Mesodermal cell (in vitro differentiated cells): ENCODE measurements at regions not wholly inside any gene's neighbourhood (a gene's known extent, or its start where the extent isn't known, plus 50 kb on each side); places are given as distances from the start of the nearest gene placed in this dataset.

Source experiments
- H3K27ac ChIP-seq: 2 replicates; pipeline ENCODE4 v1.7.0; 2013; ENCODE audit warnings: mild to moderate bottlenecking, low read depth, low read length, moderate library complexity; ENCODE audit not compliant: severe bottlenecking
- H3K36me3 ChIP-seq: 2 replicates; pipeline ENCODE4 v1.7.1; 2013; ENCODE audit warnings: mild to moderate bottlenecking, low read length, moderate library complexity; ENCODE audit not compliant: control insufficient read depth, insufficient read depth
- H3K4me1 ChIP-seq: one replicate; pipeline ENCODE4 v1.7.1; 2013; ENCODE audit warnings: mild to moderate bottlenecking, low read length; ENCODE audit not compliant: insufficient read depth, control insufficient read depth, poor library complexity, severe bottlenecking
- H3K4me3 ChIP-seq: 2 replicates; pipeline ENCODE4 v1.7.0; 2013; ENCODE audit warnings: low read length, control low read depth, mild to moderate bottlenecking; ENCODE audit not compliant: insufficient read depth, poor library complexity, severe bottlenecking; ENCODE audit errors: extremely low read depth
- H3K9me3 ChIP-seq: 2 replicates; pipeline ENCODE4 v1.7.1; 2013; ENCODE audit warnings: mild to moderate bottlenecking, low read length, moderate library complexity; ENCODE audit not compliant: control insufficient read depth
- WGBS, 2 experiments: methylation state at CpG; one replicate each; pipeline ENCODE4 v1.1.5; 2013; ENCODE audit warnings: missing lambda C conversion rate in 2 of 2; ENCODE audit not compliant: insufficient coverage in 2 of 2; 5-methylcytosine and 5-hydroxymethylcytosine counted together

DNA sequence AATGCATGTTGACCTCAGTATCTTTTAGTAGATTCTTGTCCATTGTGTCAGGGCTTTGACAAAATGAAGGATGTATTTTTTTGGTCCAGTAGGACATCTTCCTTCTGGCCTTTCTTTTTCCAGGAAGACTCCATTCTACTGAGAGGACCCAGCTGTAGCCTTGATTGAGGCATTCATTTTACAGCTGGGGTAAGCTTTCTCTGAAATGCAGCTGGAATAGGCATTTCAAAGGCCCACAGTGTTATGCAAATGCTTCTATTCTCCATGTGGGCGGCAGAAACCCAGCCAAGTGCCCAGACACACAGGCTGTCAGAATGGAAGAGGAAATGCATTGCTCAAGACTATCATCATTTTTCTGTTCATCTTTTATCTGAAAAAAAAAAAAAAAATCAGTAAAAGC, 629.0 kb upstream of the CDH8 start:
- Histone ChIP-seq H3K9me3 (no peaks in the 10 kb centered on the region), H3K4me1 (no peaks in the 10 kb centered on the region), H3K27ac (no peak overlapping the region), H3K4me3 (no peak overlapping the region), H3K36me3 (no peaks in the 10 kb centered on the region)
- WGBS, 2 experiments: 57% methylated on average over 1 of the region's 1 CpG; no CpG with 5 or more reads in 1 of the 2 experiments

DNA sequence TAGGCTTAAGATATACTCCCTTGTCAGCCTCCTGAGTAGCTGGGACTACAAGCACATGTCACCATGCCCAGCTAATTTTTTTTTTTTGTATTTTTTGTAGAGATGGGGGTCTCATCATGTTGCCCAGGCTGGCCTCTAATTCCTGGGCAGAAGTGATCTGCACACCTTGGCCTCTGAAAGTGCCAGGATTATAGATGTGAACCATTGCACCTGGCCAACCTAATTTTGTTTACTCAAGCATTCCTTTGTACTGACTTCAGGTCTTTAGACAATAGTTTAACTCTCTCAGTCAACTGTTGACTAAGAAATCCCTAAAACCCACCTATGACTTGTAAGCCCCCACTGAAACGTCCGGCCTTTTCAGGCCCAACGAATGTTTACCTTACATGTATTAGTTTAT, 628.3 kb upstream of the CDH8 start:
- no peak overlapping the region for H3K27ac ChIP-seq
- no peaks in the 10 kb centered on the region for H3K4me1 ChIP-seq
- no peaks in the 10 kb centered on the region for H3K36me3 ChIP-seq
- no peaks in the 10 kb centered on the region for H3K9me3 ChIP-seq
- no peak overlapping the region for H3K4me3 ChIP-seq
- WGBS, 2 experiments: 78% methylated on average over 3 of the region's 3 CpGs; no CpG with 5 or more reads in 1 of the 2 experiments

DNA sequence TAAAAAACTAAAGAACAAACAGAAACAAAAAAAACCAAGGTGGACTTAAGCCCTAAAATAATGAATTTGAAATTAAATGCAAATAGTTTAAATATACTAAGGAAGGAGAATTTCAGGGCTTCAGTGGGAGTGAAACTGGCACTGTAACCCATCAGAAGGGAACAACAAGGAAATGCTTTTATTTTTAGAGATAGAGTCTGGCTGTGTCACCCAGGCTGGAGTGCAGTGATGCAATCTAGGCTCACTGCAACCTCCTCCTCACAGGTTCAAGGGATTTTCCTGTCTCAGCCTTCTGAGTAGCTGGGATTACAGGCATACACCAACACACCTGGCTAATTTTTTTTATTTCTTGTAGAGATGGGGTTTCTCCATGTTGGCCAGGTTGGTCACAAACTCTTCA, 625.2 kb upstream of the CDH8 start:
- Histone ChIP-seq H3K27ac (no peak overlapping the region), H3K36me3 (no peaks in the 10 kb centered on the region), H3K4me3 (no peak overlapping the region), H3K9me3 (no peaks in the 10 kb centered on the region), H3K4me1 (no peaks in the 10 kb centered on the region)

DNA sequence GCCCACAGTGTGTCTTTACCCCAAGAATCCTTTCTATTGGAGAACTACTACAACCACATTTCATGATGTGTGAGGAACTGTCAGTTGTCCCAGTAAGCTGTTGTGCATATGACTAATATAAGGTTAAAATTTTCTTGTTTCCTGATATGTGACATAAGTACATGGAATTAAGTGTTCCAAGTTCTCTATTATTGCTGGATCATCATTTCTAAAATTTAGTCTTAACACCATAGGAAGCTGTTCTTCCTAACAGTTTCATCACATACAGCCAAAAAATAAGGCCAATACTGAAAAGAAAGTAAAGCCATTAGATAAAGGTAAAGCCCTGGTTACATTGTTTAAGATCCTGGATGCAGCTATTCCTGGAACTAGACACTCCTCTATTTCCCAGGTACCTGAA, 620.9 kb upstream of the CDH8 start:
- Histone ChIP-seq H3K4me1 (no peaks in the 10 kb centered on the region), H3K9me3 (no peaks in the 10 kb centered on the region), H3K4me3 (no peak overlapping the region), H3K27ac (no peak overlapping the region), H3K36me3 (no peaks in the 10 kb centered on the region)

DNA sequence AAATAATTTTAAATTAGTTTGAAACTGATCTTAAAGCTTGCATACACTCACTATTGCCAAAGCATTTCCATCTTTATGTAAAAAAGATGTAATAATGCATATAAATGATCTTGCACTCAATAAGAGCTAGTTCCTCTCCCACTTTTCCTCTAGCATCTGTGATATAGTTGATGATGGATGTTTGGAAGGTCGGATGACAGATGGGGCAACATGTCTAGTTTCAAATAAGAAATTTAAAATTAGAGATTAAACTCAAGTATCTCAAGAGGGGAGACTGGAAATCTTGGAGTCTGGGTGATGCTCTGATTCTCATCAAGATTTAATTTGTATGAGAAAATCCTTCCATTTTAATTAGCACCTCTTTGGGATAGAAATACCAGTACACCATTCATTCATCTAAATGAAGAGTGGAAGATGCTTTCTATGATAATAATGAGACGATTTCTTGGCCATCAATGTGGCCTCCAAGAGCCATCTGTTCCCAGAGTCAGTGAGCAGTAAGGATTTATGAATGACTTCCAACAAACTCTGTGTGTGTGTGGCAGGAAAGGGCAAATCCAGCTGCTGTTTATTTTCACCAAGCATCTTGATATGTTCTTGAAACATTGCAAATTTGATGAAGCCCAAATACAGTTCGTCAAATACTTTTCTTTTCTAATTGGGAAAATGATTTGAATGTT, 616.3 kb upstream of the CDH8 start:
- Histone ChIP-seq H3K27ac (no peak overlapping the region), H3K4me3 (no peak overlapping the region), H3K9me3 (no peaks in the 10 kb centered on the region), H3K4me1 (no peaks in the 10 kb centered on the region), H3K36me3 (no peaks in the 10 kb centered on the region)
- WGBS, 2 experiments: 60 to 100% methylated on average over 1 of the region's 3 CpGs

DNA sequence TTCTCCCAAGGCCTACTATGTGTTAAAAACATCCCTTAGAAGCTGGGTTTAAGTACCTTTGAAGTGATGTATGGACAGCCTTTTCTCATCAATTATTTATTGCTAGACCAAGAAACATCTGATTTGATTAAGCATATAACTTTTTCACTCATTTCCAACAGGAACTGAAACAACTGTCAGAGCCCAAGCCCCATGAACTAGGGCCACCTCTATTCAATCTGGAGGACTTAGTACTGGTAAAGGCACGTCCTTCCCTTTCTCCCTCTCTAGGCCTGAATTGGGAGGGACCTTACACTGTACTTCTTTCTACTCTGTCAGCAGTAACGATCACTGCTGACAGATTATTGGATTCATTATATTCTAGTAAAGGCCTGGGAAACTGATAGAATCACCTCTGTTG, 612.0 kb upstream of the CDH8 start:
- Histone ChIP-seq H3K9me3 (no peaks in the 10 kb centered on the region), H3K36me3 (no peaks in the 10 kb centered on the region), H3K4me3 (no peak overlapping the region), H3K27ac (no peak overlapping the region), H3K4me1 (no peaks in the 10 kb centered on the region)
- WGBS, 2 experiments: 100% methylated on average over 1 of the region's 2 CpGs; no CpG with 5 or more reads in 1 of the 2 experiments

DNA sequence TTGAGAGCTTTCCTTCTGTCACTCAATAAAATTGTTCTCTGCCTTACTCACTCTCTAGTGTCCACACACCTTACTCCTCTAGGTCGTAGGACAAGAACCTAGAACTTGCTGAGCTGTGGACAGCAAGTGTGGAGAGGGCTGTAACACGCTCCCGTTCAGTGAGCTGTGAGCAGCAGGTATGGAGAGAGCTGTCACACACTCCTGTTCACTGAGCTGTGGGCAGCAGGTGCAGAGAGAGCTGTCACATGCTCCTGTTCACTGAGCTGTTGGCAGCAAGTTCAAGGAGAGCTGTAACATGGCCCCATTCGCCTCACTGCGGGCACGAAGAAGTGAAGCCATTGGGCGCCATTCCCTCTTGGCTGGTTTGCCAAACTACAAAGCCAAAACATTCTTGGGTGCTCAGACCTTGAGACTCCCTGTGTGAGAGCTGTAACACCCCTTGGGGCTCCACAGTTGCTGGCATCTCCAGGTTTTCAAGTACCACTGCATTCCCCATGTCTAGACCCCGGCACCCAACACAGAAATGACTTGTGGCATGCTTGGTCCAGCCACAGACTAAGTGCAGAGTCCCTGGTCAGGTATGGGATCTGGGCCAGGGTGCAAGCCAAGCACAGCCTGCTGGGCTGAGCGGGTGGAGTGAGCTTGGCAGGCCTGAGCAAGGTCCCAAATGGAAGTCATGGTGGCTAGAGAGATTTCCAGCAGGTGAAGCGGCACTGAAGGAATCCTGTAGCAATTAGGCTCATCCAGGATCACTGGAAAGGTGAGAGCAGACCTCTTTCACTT, 608.0 kb upstream of the CDH8 start:
- no peaks in the 10 kb centered on the region for H3K36me3 ChIP-seq
- 93 to 95% methylated on average over 8 to 9 of the region's 10 CpGs for WGBS, 2 experiments
- H3K9me3 ChIP-seq: no peaks in the 10 kb centered on the region
- no peaks in the 10 kb centered on the region for H3K4me1 ChIP-seq
- no peak overlapping the region for H3K4me3 ChIP-seq
- no peak overlapping the region for H3K27ac ChIP-seq

DNA sequence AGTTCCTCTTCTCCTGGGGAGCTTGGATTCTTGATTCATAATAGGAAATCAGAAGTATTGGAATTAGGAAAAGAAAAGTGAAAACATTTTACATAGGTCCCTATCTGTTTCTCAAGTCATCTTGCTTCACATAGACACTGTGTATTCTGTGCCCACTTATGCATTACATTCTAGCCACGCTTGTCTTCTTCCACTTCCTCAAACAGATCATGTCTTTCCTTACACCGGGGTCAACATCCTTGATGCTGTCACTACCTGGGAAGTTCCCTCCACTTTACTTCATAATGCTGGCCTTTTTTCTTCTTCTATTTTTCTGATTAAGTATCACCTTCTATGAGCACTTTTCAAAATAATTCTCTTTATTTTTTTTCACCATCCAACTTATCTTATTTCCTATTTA, 606.4 kb upstream of the CDH8 start:
- WGBS, 2 experiments: 87 to 93% methylated on average over 2 of the region's 2 CpGs

DNA sequence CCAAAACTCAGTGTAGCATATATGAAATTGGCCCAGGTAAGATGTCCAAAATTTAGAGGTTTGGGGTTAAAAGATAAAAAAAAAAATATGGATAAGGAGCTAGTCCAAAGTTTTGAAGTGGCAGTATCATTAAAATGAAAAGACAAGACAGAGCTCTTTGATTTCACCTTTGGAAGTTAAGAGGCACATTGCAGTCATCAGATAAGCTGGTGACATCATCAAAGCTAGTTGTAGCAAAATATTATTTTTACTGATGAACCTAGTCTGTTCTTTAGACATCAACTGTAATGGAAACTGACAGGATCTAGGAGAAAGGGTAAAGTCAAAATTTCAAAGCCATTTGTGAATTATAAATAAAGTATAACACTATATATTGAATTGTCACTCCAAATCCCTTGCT, 603.7 kb upstream of the CDH8 start:
- no peak overlapping the region for H3K4me3 ChIP-seq
- H3K27ac ChIP-seq: no peak overlapping the region
- no peaks in the 10 kb centered on the region for H3K4me1 ChIP-seq
- no peaks in the 10 kb centered on the region for H3K9me3 ChIP-seq
- no peaks in the 10 kb centered on the region for H3K36me3 ChIP-seq

More for the DNA sequence above, 606.4 kb upstream of the CDH8 start:
- Histone ChIP-seq H3K27ac (no peak overlapping the region), H3K36me3 (no peaks in the 10 kb centered on the region), H3K9me3 (no peaks in the 10 kb centered on the region), H3K4me1 (no peaks in the 10 kb centered on the region), H3K4me3 (no peak overlapping the region)

DNA sequence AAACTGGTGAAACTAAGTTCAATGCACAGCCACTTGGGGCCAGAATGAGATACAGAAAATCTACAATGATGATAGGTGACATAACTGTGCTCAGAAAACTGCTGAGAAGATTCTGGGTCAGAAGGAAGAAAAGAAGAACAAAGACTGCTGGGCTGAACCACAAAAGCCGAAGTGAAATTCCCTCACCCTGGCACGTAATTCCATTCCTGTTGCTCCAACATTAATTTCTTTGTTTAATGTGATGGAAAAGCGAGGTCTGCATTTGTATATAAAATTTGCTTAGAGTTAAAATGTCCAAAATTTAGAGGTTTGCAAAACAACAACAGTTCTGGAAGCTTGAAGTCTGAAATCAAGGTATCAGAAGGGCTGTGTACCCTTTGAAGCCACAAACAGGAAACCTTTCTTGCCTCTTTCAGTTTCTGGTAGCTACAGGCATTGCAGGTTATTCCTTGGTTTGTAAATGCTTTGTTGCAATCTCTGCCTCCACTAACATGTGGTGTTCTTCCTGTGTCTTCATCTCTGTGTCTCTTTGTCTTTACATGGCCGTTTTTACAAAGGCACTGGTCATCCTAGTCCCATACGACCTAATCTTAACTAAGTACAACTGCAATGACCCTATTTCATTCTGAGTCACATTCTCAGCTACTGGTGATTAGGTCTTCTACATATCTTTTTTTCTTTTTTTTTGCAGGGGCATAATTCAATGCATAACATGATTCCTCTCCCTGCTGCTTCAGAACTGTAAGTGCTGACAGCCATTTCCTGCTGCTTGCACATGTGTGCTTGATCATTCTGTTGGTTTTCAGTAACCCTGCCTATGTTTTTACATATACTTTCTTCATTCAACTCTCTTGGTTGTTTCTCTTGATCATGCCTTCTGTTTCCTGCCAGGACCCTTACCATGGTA, 603.0 kb upstream of the CDH8 start:
- WGBS, 2 experiments: 77 to 89% methylated on average over 2 to 3 of the region's 5 CpGs
- Histone ChIP-seq H3K27ac (no peak overlapping the region), H3K36me3 (no peaks in the 10 kb centered on the region), H3K4me3 (no peak overlapping the region), H3K4me1 (no peaks in the 10 kb centered on the region), H3K9me3 (no peaks in the 10 kb centered on the region)
